Ishikawa (cell line): ENCODE measurements at regions not wholly inside any gene's neighbourhood (a gene's known extent, or its start where the extent isn't known, plus 50 kb on each side); places are given as distances from the start of the nearest gene placed in this dataset.

Experiments
- CEBPB ChIP-seq: IDR thresholded peaks from 2 replicates; pipeline ENCODE4 v1.6.1; 2012
- CREB1 ChIP-seq: IDR thresholded peaks from 2 replicates; pipeline ENCODE4 v1.6.1; 2012; ENCODE audit warnings: low read depth
- EGR1 ChIP-seq: IDR thresholded peaks from 2 replicates; pipeline ENCODE4 v1.6.1; 2012
- EP300 ChIP-seq: IDR thresholded peaks from 2 replicates; pipeline ENCODE4 v1.6.1; 2012; ENCODE audit warnings: borderline replicate concordance
- FOXM1 ChIP-seq: IDR thresholded peaks from 2 replicates; pipeline ENCODE4 v1.6.1; 2012; ENCODE audit warnings: low read depth, borderline replicate concordance
- NFIC ChIP-seq: IDR thresholded peaks from 2 replicates; pipeline ENCODE4 v1.6.1; 2012
- RAD21 ChIP-seq: IDR thresholded peaks from 2 replicates; pipeline ENCODE4 v1.6.1; 2012; ENCODE audit warnings: low read depth
- TAF1 ChIP-seq: IDR thresholded peaks from 2 replicates; pipeline ENCODE4 v1.6.1; 2012; ENCODE audit warnings: low read depth, mild to moderate bottlenecking
- TCF12 ChIP-seq: IDR thresholded peaks from 2 replicates; pipeline ENCODE4 v1.6.1; 2012; ENCODE audit warnings: low read depth
- TEAD4 ChIP-seq: IDR thresholded peaks from 2 replicates; pipeline ENCODE4 v1.6.1; 2012
- USF1 ChIP-seq: IDR thresholded peaks from 2 replicates; pipeline ENCODE4 v1.6.1; 2012
- YY1 ChIP-seq: IDR thresholded peaks from 2 replicates; pipeline ENCODE4 v1.6.1; 2012; ENCODE audit warnings: low read depth
- ZBTB7A ChIP-seq: IDR thresholded peaks from 2 replicates; pipeline ENCODE4 v1.6.1; 2012; ENCODE audit warnings: low read depth
- TF ChIP-seq, protein P1 (sequence below): IDR thresholded peaks from 2 replicates; pipeline ENCODE4 v1.6.1; 2012; ENCODE audit warnings: low read depth, mild to moderate bottlenecking
- TF ChIP-seq, protein P2 (sequence below): IDR thresholded peaks from 2 replicates; pipeline ENCODE4 v1.6.1; 2012

- no peak for TF ChIP-seq CEBPB
- TF ChIP-seq RAD21 = no peak
- TF ChIP-seq, protein P1, sequence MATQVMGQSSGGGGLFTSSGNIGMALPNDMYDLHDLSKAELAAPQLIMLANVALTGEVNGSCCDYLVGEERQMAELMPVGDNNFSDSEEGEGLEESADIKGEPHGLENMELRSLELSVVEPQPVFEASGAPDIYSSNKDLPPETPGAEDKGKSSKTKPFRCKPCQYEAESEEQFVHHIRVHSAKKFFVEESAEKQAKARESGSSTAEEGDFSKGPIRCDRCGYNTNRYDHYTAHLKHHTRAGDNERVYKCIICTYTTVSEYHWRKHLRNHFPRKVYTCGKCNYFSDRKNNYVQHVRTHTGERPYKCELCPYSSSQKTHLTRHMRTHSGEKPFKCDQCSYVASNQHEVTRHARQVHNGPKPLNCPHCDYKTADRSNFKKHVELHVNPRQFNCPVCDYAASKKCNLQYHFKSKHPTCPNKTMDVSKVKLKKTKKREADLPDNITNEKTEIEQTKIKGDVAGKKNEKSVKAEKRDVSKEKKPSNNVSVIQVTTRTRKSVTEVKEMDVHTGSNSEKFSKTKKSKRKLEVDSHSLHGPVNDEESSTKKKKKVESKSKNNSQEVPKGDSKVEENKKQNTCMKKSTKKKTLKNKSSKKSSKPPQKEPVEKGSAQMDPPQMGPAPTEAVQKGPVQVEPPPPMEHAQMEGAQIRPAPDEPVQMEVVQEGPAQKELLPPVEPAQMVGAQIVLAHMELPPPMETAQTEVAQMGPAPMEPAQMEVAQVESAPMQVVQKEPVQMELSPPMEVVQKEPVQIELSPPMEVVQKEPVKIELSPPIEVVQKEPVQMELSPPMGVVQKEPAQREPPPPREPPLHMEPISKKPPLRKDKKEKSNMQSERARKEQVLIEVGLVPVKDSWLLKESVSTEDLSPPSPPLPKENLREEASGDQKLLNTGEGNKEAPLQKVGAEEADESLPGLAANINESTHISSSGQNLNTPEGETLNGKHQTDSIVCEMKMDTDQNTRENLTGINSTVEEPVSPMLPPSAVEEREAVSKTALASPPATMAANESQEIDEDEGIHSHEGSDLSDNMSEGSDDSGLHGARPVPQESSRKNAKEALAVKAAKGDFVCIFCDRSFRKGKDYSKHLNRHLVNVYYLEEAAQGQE = no peak
- TF ChIP-seq YY1 = no peak
- no peak for TF ChIP-seq CREB1
- no peak for TF ChIP-seq USF1
- TF ChIP-seq, protein P2, sequence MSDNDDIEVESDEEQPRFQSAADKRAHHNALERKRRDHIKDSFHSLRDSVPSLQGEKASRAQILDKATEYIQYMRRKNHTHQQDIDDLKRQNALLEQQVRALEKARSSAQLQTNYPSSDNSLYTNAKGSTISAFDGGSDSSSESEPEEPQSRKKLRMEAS = no peak
- no peak for TF ChIP-seq NFIC
- no peak for TF ChIP-seq TCF12
- TF ChIP-seq EGR1 = no peak
These were observed 272.7 kb downstream of the PARN start for GRCh38 chr16:14357328-14357727.

DNA sequence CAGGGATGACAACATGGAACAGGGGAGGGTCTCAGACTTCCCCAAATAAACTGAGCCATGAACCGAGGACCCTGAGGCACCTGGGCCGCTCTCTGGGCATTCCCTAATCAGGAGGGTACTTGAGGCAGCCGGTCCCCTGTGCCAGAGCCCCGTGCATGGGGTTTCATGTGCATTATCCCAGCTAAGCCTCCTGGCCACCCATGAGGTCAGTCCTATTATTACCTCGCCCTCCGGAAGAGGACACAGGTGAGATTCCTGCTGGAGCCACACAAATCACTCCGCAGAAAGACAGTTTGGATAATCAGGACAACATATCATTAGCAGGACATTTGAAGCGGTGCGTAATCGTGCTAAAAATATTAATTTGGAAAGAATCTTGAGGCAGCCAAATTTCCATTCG is 274.0 kb downstream of the PARN start:
- TF ChIP-seq CREB1 (no peak), TAF1 (no peak), EGR1 (no peak), TCF12 (no peak), RAD21 (no peak), EP300 (no peak), USF1 (no peak), NFIC (no peak), CEBPB (no peak), TEAD4 (no peak), FOXM1 (no peak), YY1 (no peak), ZBTB7A (no peak)
- TF ChIP-seq, protein P2 = no peak
- TF ChIP-seq, protein P1 = no peak

DNA sequence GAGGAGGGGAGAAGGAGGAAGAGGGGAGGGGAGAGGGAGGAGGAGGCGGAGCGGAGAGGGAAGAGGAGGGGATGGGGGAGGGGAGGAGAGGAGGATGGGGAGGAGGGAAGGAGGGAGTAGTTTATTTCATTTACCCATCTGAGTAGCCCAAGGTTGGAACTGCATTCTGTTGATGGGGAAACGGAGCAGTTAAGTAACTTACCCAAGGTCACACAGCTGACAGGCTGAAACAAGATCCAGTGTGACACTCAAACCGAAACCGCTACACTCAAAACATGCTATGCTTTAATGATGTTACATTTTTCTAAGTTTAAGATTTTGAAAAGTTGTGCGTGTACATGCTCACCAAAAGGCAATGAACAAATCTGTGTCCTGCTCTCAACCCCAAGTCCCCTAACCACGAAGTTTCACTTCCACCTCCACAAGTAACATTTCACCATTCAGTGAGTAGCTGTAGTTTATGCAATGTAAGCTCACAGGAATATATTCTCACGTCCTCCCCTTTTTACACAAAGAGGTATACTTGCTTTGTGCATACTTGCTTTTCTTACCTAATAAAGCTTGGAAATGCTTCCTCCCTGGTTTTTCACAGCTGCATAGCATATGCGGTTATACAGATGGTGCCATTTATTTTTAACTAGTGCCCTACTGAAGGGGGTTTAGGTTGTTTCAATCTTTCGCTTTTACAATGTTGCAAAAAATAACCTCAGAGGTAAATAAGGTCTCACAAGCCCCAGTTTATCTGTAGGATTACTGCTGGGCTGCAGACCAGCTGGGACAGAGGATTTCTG is 275.3 kb downstream of the PARN start:
- TF ChIP-seq CREB1 (no peak), TEAD4 (no peak), FOXM1 (no peak), TCF12 (no peak)

DNA sequence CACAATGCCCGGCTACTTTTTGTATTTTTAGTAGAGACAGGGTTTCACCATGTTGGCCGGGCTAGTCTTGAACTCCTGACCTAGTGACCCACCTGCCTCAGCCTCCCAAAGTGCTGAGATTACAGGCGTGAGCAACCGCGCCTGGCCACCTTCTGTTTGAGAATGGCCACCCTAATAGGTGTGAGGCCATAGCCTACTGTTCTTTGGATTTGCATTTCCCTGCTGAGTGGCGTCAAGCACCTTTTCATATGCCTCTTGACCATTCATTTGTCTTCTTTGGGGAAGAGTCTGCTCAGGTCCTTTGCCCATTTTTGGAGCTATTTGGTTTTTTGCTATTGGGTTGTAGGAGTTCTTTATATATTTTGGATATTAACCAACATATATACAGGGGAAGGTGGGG is 276.7 kb downstream of the PARN start:
- TF ChIP-seq, protein P2 = no peak
- TF ChIP-seq EP300 (no peak), YY1 (no peak), ZBTB7A (no peak), FOXM1 (no peak), TEAD4 (no peak), RAD21 (no peak), TAF1 (no peak), CREB1 (no peak), EGR1 (no peak), NFIC (no peak), TCF12 (no peak), USF1 (no peak), CEBPB (no peak)
- TF ChIP-seq, protein P1 = no peak
